Gastroesophageal sphincter (tissue), 4 donors: ENCODE measurements at regions not wholly inside any gene's neighbourhood (a gene's known extent, or its start where the extent isn't known, plus 50 kb on each side); places are given as distances from the start of the nearest gene placed in this dataset.

Experiments used
- ATAC-seq: fragments of 150-250 bp; one replicate; pipeline ENCODE4 v1.9.1; 2016; ENCODE audit warnings: mild to moderate bottlenecking, moderate library complexity
- H3K27ac ChIP-seq, 4 donors: fragments of 200-600 bp; sonication (generic) in 3 of 4; 1 replicate in 3 of 4; 2 replicates in 1 of 4; pipeline ENCODE4 v1.5.1; 2016 to 2019
- H3K27me3 ChIP-seq: fragments of 200-600 bp; sonication (generic); one replicate; pipeline ENCODE4 v1.5.1; 2019
- H3K36me3 ChIP-seq, 2 donors: fragments of 200-600 bp; sonication (generic); one replicate each; pipeline ENCODE4 v1.5.1; 2019; ENCODE audit warnings: control low read depth in 1 of 2
- H3K4me1 ChIP-seq, 3 donors: fragments of 200-600 bp; sonication (generic); 1 replicate in 2 of 3; 2 replicates in 1 of 3; pipeline ENCODE4 v1.5.1; 2016 to 2019; ENCODE audit warnings: control low read depth in 2 of 3
- H3K4me3 ChIP-seq, 2 donors: fragments of 200-600 bp; sonication (generic); one replicate each; pipeline ENCODE4 v1.5.1; 2019; ENCODE audit warnings: mild to moderate bottlenecking in 1 of 2, moderate library complexity in 1 of 2
- H3K9me3 ChIP-seq, 3 donors: fragments of 200-600 bp; sonication (generic); one replicate each; pipeline ENCODE4 v1.5.1; 2017 to 2019; ENCODE audit warnings: control low read depth in 2 of 3
- EP300 ChIP-seq: sonication (generic); formaldehyde crosslinking; IDR thresholded peaks from one replicate; pipeline ENCODE4 v1.6.1; 2017; ENCODE audit warnings: antibody characterized with exemption, mild to moderate bottlenecking
- POLR2A ChIP-seq, 2 donors: fragments of 450-650 bp; IDR thresholded peaks; one replicate each; pipeline ENCODE4 v1.6.1; 2017; ENCODE audit warnings: antibody characterized with exemption in 2 of 2, mild to moderate bottlenecking in 2 of 2, moderate library complexity in 1 of 2
- POLR2AphosphoS5 ChIP-seq: sonication (generic); formaldehyde crosslinking; IDR thresholded peaks from one replicate; pipeline ENCODE4 v1.6.1; 2017; ENCODE audit warnings: antibody characterized with exemption
- WGBS, 2 donors: methylation state at CpG; one replicate each; pipeline ENCODE4 v1.1.5; 2018; ENCODE audit warnings: low coverage in 1 of 2; 5-methylcytosine and 5-hydroxymethylcytosine counted together
- TF ChIP-seq, protein P1 (sequence below), 4 experiments: fragments of 200-600 bp in 2 of 4; fragments of 450-650 bp in 2 of 4; sonication (generic) in 1 of 4; IDR thresholded peaks; one replicate each; pipeline ENCODE4 v1.5.1; 2017 to 2019; ENCODE audit warnings: antibody characterized with exemption in 4 of 4, mild to moderate bottlenecking in 2 of 4, moderate library complexity in 2 of 4

DNA sequence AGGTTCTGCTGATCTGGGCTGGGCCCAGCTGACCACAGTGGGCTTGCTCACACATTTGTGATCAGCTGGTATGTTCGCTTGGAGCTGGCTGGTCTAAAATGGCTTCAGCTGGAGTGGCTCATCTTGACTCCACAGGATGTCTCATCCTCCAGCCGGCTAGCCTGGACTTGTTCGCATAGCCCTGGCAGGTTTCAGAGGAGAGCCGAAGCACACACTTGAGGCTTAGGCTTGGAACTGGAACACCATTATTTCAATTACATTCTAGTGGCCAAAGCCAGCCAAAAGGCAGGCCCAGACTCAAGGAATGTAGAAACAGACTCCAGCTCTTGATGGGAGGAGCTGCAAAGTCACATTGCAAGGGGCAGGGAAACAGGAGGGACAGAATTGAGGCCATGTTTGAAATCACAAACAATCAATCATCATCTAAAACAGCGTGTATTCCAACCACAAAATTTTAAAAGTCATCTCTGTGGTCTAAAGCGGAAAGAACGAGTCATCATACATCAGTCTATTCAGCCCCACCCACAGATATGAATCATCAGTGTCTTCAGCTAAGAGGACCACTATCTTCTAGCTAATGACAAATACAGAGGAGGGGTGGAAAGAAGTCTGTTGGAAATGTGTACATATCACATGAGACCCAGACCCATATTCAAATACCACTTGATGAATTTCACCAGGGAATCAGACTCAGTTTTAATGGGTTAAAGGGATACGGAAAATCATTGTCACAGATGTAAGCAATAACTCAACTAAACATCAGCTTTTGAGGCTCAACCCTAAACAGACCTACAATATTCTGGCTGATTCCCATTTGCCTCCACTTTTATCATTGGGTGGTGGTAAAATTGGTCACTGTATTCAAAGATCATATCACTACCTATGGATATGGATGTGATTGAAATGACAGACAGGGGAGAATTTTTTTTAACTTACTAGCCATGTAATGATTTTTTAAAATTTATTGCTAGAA is 139.0 kb upstream of the MKLN1 start:
- TF ChIP-seq POLR2A (IDR thresholded peaks at IDR 0.05) (no peak), EP300 (no peak), POLR2AphosphoS5 (no peak)
- TF ChIP-seq, protein P1, sequence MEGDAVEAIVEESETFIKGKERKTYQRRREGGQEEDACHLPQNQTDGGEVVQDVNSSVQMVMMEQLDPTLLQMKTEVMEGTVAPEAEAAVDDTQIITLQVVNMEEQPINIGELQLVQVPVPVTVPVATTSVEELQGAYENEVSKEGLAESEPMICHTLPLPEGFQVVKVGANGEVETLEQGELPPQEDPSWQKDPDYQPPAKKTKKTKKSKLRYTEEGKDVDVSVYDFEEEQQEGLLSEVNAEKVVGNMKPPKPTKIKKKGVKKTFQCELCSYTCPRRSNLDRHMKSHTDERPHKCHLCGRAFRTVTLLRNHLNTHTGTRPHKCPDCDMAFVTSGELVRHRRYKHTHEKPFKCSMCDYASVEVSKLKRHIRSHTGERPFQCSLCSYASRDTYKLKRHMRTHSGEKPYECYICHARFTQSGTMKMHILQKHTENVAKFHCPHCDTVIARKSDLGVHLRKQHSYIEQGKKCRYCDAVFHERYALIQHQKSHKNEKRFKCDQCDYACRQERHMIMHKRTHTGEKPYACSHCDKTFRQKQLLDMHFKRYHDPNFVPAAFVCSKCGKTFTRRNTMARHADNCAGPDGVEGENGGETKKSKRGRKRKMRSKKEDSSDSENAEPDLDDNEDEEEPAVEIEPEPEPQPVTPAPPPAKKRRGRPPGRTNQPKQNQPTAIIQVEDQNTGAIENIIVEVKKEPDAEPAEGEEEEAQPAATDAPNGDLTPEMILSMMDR (IDR thresholded peaks at IDR 0.05) = no peak
- Histone ChIP-seq H3K27me3 (no peaks in the 10 kb centered on the region), H3K27ac (peak overlapping the region in 2 of 4 donors; percentile 50 to 58), H3K9me3 (no peaks in the 10 kb centered on the region), H3K4me1 (peaks cover 0 to 18% (median 4%) of the 10 kb centered on the region in 3 donors), H3K36me3 (no peaks in the 10 kb centered on the region), H3K4me3 (no peak overlapping the region)
- ATAC-seq = peak; percentile 87
- WGBS, 2 donors = 56 to 59% methylated on average over 4 to 5 of the region's 8 CpGs

DNA sequence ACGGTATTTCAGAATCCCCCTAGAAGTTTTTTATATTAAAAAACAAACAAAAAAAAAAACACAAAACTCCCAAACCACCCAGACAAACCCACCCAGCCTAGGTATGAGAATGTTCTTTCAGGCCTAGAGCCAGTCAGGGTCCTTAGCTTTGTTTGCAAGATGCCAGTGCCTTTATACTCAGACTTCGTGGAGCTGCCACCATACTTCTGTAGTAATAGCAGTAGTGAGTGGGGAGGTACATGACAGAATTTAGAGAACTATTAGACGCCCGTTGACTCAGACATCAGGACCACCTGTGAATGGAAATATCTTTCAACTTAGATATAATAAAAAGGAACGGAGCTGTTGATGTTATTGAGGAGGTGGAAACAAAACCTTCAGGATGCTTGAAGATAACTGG is 138.2 kb upstream of the MKLN1 start:
- H3K27me3 ChIP-seq = no peaks in the 10 kb centered on the region
- WGBS, 2 donors = 63 to 79% methylated on average over 3 to 5 of the region's 5 CpGs
- peak overlapping the region in 1 of 4 donors; percentile 58 for H3K27ac ChIP-seq
- H3K4me1 ChIP-seq = peaks cover 0 to 18% (median 4%) of the 10 kb centered on the region in 3 donors
- H3K36me3 ChIP-seq = no peaks in the 10 kb centered on the region
- TF ChIP-seq POLR2A (IDR thresholded peaks at IDR 0.05) = no peak
- TF ChIP-seq EP300 = no peak
- TF ChIP-seq, protein P1 (IDR thresholded peaks at IDR 0.05) = no peak
- TF ChIP-seq POLR2AphosphoS5 = no peak
- H3K9me3 ChIP-seq = no peaks in the 10 kb centered on the region
- ATAC-seq = no peak
- H3K4me3 ChIP-seq = no peak overlapping the region

DNA sequence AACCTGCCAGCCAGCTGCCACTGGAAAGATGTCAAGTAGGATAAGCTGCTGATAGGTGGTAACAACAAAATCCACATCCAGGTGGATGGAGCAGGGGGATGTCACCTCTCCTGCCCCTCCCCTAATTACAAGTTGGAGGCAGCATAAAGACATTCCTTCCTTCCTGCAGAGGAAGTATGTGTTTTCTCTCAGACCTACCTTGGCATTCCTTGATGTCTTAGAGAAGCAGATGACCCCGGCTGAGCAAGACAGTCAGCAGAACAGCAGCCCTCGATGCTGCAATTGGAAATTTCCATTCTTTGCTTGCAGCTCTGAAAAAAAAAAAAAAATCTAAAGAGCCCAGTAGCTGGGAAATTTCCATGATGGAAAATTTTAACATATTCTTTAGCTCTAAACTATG is 137.5 kb upstream of the MKLN1 start:
- Histone ChIP-seq H3K27me3 (no peaks in the 10 kb centered on the region), H3K9me3 (no peaks in the 10 kb centered on the region), H3K36me3 (no peaks in the 10 kb centered on the region), H3K27ac (peak overlapping the region in 1 of 4 donors; percentile 33), H3K4me3 (no peak overlapping the region), H3K4me1 (peaks cover 0 to 18% (median 4%) of the 10 kb centered on the region in 3 donors)
- ATAC-seq = peak; percentile 7
- TF ChIP-seq POLR2AphosphoS5 = no peak
- TF ChIP-seq EP300 = no peak
- TF ChIP-seq, protein P1 (IDR thresholded peaks at IDR 0.05) = no peak
- TF ChIP-seq POLR2A (IDR thresholded peaks at IDR 0.05) = no peak
- WGBS, 2 donors = 3 to 14% methylated on average over 2 of the region's 2 CpGs

DNA sequence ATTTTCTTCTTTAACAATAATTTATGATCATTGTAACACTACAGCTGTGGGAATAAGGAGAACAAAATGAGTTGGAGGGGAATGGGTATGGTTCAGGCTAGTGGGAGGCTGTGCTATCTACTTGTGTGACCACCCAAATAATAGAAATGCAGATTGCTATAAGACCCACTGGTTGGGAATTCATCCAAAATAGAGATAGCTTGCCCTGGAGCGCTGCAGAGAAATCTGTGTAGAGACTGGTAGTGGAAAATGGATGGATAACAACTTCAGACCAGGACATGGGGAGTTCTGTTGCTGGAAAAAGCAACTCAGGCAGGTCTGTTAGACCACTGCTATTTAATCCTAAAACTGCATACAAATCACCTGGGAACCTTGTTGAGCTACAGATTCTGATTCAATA is 137.1 kb upstream of the MKLN1 start:
- H3K27ac ChIP-seq = peak overlapping the region in 1 of 4 donors; percentile 6
- H3K4me1 ChIP-seq = peaks cover 0 to 18% (median 4%) of the 10 kb centered on the region in 3 donors
- H3K4me3 ChIP-seq = no peak overlapping the region
- no peaks in the 10 kb centered on the region for H3K27me3 ChIP-seq
- ATAC-seq = no peak
- 44 to 58% methylated on average over 1 of the region's 1 CpG for WGBS, 2 donors
- H3K36me3 ChIP-seq = no peaks in the 10 kb centered on the region
- no peaks in the 10 kb centered on the region for H3K9me3 ChIP-seq
- TF ChIP-seq POLR2A (IDR thresholded peaks at IDR 0.05) = no peak

DNA sequence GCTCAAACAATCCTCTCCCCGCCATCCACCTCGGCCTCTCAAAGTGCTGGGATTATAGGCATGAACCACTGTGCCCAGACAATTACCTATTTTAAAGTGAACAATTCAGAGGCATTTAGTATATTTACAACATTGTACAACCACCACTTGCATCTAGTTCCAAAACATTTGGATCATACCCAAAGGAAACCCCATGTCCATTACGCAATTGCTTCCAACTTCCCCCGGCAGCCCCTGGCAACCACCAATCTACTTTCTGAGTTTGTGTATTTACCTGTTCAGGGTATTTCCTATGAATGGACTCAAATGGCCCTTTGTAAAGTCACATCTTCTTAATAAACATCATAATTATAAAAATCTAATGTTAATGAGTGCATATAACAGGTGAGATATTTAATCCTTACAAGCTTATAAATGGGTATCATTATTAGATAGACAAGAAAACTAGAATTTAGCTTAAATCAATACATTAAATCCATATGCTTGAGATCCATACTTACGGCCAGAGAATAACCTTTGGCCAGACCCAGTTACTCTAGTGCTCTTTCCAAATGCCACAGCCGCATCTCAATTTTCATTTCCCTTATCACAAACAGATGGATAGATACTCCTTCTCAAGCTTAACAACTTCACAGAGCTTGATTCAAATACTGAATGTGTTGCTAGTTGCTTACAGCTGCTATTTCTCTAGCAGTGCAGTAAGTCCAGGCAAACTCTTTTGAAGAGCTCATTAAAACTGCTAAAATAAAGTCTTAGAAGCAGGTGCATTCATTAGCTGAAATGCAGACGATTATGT is 133.4 kb upstream of the MKLN1 start:
- TF ChIP-seq, protein P1 (IDR thresholded peaks at IDR 0.05) = no peak
- no peak for TF ChIP-seq EP300
- peaks cover 0 to 18% (median 4%) of the 10 kb centered on the region in 3 donors for H3K4me1 ChIP-seq

More for the DNA sequence above, 133.4 kb upstream of the MKLN1 start:
- H3K27ac ChIP-seq = no peak overlapping the region
- H3K36me3 ChIP-seq = no peaks in the 10 kb centered on the region
- 73 to 75% methylated on average over 6 to 7 of the region's 7 CpGs for WGBS, 2 donors
- ATAC-seq = no peak
- H3K27me3 ChIP-seq = no peaks in the 10 kb centered on the region
- H3K4me3 ChIP-seq = no peak overlapping the region
- H3K9me3 ChIP-seq = no peaks in the 10 kb centered on the region
